GM12891 (cell line): ENCODE measurements at regions not wholly inside any gene's neighbourhood (a gene's known extent, or its start where the extent isn't known, plus 50 kb on each side); places are given as distances from the start of the nearest gene placed in this dataset.
A peak's percentile ranks its signal among the peaks of the same experiment; 100 is the strongest.

Experiments used
- POLR2A ChIP-seq: IDR thresholded peaks from 2 replicates; pipeline ENCODE4 v1.6.1; 2011; ENCODE audit warnings: low read depth, low read length, control low read depth
- POLR2AphosphoS5 ChIP-seq: IDR thresholded peaks from 2 replicates; pipeline ENCODE4 v1.6.1; 2011; ENCODE audit warnings: low read depth, low read length, control low read depth
- POU2F2 ChIP-seq: IDR thresholded peaks from 2 replicates; pipeline ENCODE4 v1.6.1; 2011; ENCODE audit warnings: low read depth, mild to moderate bottlenecking, control low read depth, low read length, moderate library complexity
- TAF1 ChIP-seq: IDR thresholded peaks from 2 replicates; pipeline ENCODE4 v1.6.1; 2011; ENCODE audit warnings: low read depth, low read length, control low read depth

- TF ChIP-seq POLR2AphosphoS5 = no peak
- TF ChIP-seq POLR2A = no peak
- no peak for TF ChIP-seq TAF1
- peak; percentile 54; the same call in 1 of the 2 replicates for TF ChIP-seq POU2F2
These were observed 111.1 kb downstream of the KLF13 start for GRCh38 chr15:31437686-31438085.
